Astrocyte (in vitro differentiated cells and primary cell): ENCODE measurements at regions not wholly inside any gene's neighbourhood (a gene's known extent, or its start where the extent isn't known, plus 50 kb on each side); places are given as distances from the start of the nearest gene placed in this dataset.

Source experiments
- DNase-seq: peaks from one replicate; pipeline ENCODE4 v3.0.0-alpha.2; 2010; ENCODE audit warnings: low read depth
- FAIRE-seq: peaks from 2 replicates; lab custom pipeline; 2011; peaks lifted over from hg19 to GRCh38; lab: Jason Lieb, UNC
- H2AFZ ChIP-seq: 2 replicates; pipeline ENCODE4 v1.6.0; 2012; ENCODE audit warnings: low read depth, low read length, inconsistent platforms
- H3K27ac ChIP-seq: 2 replicates; pipeline ENCODE4 v1.5.1; 2011; ENCODE audit warnings: low read depth, low read length, inconsistent platforms
- H3K27me3 ChIP-seq: 2 replicates; pipeline ENCODE4 v1.6.0; 2011; ENCODE audit warnings: low read length, inconsistent platforms; ENCODE audit not compliant: insufficient read depth
- H3K36me3 ChIP-seq: 2 replicates; pipeline ENCODE4 v1.5.1; 2011; ENCODE audit warnings: low read length, inconsistent platforms; ENCODE audit not compliant: insufficient read depth
- H3K4me1 ChIP-seq: 2 replicates; pipeline ENCODE4 v1.5.1; 2011; ENCODE audit warnings: low read length, inconsistent platforms; ENCODE audit not compliant: insufficient read depth
- H3K4me2 ChIP-seq: 2 replicates; pipeline ENCODE4 v1.6.0; 2012; ENCODE audit warnings: low read length, inconsistent platforms
- H3K4me3 ChIP-seq: 2 replicates; pipeline ENCODE4 v1.5.1; 2011; ENCODE audit warnings: low read depth, mild to moderate bottlenecking, low read length, inconsistent platforms; ENCODE audit not compliant: insufficient read depth
- H3K79me2 ChIP-seq: 2 replicates; pipeline ENCODE4 v1.6.0; 2012; ENCODE audit warnings: mild to moderate bottlenecking, low read length, inconsistent platforms; ENCODE audit not compliant: insufficient read depth
- H3K9ac ChIP-seq: 2 replicates; pipeline ENCODE4 v1.6.0; 2012; ENCODE audit warnings: mild to moderate bottlenecking, low read length, inconsistent platforms
- H3K9me3 ChIP-seq: 2 replicates; pipeline ENCODE4 v1.5.1; 2012; ENCODE audit warnings: low read depth, mild to moderate bottlenecking, low read length, inconsistent platforms; ENCODE audit not compliant: insufficient read depth
- H4K20me1 ChIP-seq: 2 replicates; pipeline ENCODE4 v1.6.0; 2012; ENCODE audit warnings: low read length, inconsistent platforms; ENCODE audit not compliant: insufficient read depth
- H3K27ac Mint-ChIP-seq: one replicate; pipeline ENCODE4 v1.8.0; 2021; ENCODE audit warnings: mild to moderate bottlenecking, mixed read lengths; ENCODE audit not compliant: unreplicated experiment
- H3K27me3 Mint-ChIP-seq: one replicate; pipeline ENCODE4 v1.8.0; 2021; ENCODE audit warnings: low read depth, mixed read lengths; ENCODE audit not compliant: unreplicated experiment
- H3K36me3 Mint-ChIP-seq: one replicate; pipeline ENCODE4 v1.8.0; 2021; ENCODE audit warnings: low read depth, mixed read lengths; ENCODE audit not compliant: unreplicated experiment
- H3K4me1 Mint-ChIP-seq: one replicate; pipeline ENCODE4 v1.8.0; 2021; ENCODE audit warnings: low read depth, mixed read lengths; ENCODE audit not compliant: unreplicated experiment
- H3K4me3 Mint-ChIP-seq: one replicate; pipeline ENCODE4 v1.8.0; 2021; ENCODE audit warnings: mild to moderate bottlenecking, moderate library complexity, mixed read lengths; ENCODE audit not compliant: unreplicated experiment
- H3K9me3 Mint-ChIP-seq: one replicate; pipeline ENCODE4 v1.8.0; 2021; ENCODE audit warnings: mild to moderate bottlenecking, mixed read lengths; ENCODE audit not compliant: unreplicated experiment
- EZH2 ChIP-seq: IDR thresholded peaks from 2 replicates; pipeline ENCODE4 v1.6.1; 2012; ENCODE audit warnings: mild to moderate bottlenecking, low read length, inconsistent platforms; ENCODE audit not compliant: insufficient read depth
- TF ChIP-seq, protein P1 (sequence below): IDR thresholded peaks from 2 replicates; pipeline ENCODE4 v1.5.1; 2011; ENCODE audit warnings: low read depth, mild to moderate bottlenecking, inconsistent platforms, low read length, moderate library complexity; ENCODE audit not compliant: insufficient read depth

DNA sequence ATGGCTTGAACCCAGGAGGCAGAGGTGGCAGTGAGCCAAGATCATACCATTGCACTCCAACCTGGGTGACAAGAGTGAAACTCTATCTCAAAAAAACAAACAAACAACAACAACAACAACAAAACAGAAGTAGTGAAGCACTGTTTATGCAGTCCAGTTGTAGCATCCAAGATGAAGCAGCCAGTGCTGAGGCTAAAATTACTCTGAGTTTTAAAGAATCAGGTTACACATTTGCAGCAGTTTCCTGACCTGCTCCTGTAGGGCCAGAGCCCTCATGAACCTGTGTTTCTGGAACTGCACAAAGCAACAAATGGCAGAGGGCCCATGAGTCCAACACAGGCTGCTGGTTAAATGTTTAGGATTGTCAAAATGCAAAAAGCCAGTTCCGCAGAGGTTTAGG is 499.5 kb upstream of the PSMD7 start:
- Mint-ChIP-seq H3K36me3 (no peaks in the 10 kb centered on the region), H3K4me3 (no peak overlapping the region), H3K27me3 (peaks cover 12% of the 10 kb centered on the region), H3K4me1 (peaks cover 4% of the 10 kb centered on the region), H3K9me3 (no peaks in the 10 kb centered on the region), H3K27ac (no peak overlapping the region)
- Histone ChIP-seq H3K36me3 (no peaks in the 10 kb centered on the region), H3K4me2 (no peak overlapping the region), H4K20me1 (no peaks in the 10 kb centered on the region), H3K4me3 (no peak overlapping the region), H3K79me2 (no peaks in the 10 kb centered on the region), H3K4me1 (no peaks in the 10 kb centered on the region), H3K27ac (no peak overlapping the region), H3K9me3 (no peaks in the 10 kb centered on the region), H3K9ac (no peak overlapping the region), H2AFZ (no peak overlapping the region), H3K27me3 (no peaks in the 10 kb centered on the region)
- FAIRE-seq: no peak
- no peak for DNase-seq
- no peak for TF ChIP-seq EZH2
- TF ChIP-seq, protein P1, sequence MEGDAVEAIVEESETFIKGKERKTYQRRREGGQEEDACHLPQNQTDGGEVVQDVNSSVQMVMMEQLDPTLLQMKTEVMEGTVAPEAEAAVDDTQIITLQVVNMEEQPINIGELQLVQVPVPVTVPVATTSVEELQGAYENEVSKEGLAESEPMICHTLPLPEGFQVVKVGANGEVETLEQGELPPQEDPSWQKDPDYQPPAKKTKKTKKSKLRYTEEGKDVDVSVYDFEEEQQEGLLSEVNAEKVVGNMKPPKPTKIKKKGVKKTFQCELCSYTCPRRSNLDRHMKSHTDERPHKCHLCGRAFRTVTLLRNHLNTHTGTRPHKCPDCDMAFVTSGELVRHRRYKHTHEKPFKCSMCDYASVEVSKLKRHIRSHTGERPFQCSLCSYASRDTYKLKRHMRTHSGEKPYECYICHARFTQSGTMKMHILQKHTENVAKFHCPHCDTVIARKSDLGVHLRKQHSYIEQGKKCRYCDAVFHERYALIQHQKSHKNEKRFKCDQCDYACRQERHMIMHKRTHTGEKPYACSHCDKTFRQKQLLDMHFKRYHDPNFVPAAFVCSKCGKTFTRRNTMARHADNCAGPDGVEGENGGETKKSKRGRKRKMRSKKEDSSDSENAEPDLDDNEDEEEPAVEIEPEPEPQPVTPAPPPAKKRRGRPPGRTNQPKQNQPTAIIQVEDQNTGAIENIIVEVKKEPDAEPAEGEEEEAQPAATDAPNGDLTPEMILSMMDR: no peak

DNA sequence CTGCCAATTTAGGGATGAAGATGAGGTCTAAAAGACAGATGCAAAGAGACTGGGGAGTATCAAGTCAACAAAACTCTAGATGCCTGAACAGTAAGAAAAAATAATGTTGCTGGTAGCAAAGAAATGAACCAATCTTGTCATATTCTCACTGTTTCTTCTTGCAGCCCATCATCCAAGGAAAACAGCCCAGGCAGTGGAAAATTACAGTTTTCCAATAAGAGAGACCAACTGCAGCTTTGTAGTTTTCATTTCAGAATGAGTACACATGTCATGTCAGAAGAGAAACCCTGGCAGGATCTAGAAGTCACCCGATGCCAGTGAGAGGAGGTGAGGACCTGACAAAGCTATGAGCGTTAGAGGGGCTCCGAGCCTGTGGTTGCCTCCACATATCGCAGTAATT is 500.4 kb upstream of the PSMD7 start:
- peaks cover 15% of the 10 kb centered on the region for H3K27me3 Mint-ChIP-seq
- Histone ChIP-seq H3K9me3 (no peaks in the 10 kb centered on the region), H3K9ac (no peak overlapping the region)

DNA sequence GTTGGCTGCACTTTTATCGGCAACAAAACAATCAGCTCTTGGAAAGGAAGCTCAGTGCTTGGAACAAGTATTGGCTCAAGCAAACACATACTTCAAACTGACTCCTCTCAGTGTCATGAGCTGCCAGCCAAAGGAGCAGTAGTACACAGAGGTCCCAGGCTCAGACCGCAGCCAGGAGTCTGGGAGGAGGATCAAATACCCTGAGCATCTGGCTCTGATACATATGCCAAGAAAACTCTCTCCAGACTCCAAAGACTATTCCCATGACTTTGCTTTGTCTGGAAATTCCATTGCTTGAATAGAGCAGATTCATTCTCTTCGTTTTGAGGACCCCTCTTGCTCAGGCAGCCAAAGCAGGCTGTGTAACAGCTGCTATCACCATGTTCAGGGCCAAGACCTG is 501.6 kb upstream of the PSMD7 start:
- H3K9me3 ChIP-seq: no peaks in the 10 kb centered on the region
- Mint-ChIP-seq H3K27ac (no peak overlapping the region), H3K36me3 (no peaks in the 10 kb centered on the region), H3K4me1 (peaks cover 4% of the 10 kb centered on the region), H3K9me3 (no peaks in the 10 kb centered on the region), H3K27me3 (peaks cover 15% of the 10 kb centered on the region), H3K4me3 (no peak overlapping the region)
- H3K4me3 ChIP-seq: no peak overlapping the region
- no peak overlapping the region for H3K27ac ChIP-seq
- H3K79me2 ChIP-seq: no peaks in the 10 kb centered on the region
- no peaks in the 10 kb centered on the region for H3K36me3 ChIP-seq
- FAIRE-seq: no peak
- no peak for DNase-seq
- H3K4me2 ChIP-seq: no peak overlapping the region
- H3K9ac ChIP-seq: no peak overlapping the region
- no peaks in the 10 kb centered on the region for H4K20me1 ChIP-seq
- H2AFZ ChIP-seq: no peak overlapping the region
- TF ChIP-seq EZH2: no peak
- TF ChIP-seq, protein P1: no peak
- no peaks in the 10 kb centered on the region for H3K4me1 ChIP-seq
- H3K27me3 ChIP-seq: no peaks in the 10 kb centered on the region

More for the DNA sequence above, 500.4 kb upstream of the PSMD7 start:
- Mint-ChIP-seq H3K4me3 (no peak overlapping the region), H3K4me1 (peaks cover 4% of the 10 kb centered on the region), H3K36me3 (no peaks in the 10 kb centered on the region), H3K27ac (no peak overlapping the region), H3K9me3 (no peaks in the 10 kb centered on the region)
- no peaks in the 10 kb centered on the region for H4K20me1 ChIP-seq
- DNase-seq (no peak), FAIRE-seq (no peak)
- no peaks in the 10 kb centered on the region for H3K79me2 ChIP-seq
- no peaks in the 10 kb centered on the region for H3K4me1 ChIP-seq
- H3K4me2 ChIP-seq: no peak overlapping the region
- H2AFZ ChIP-seq: no peak overlapping the region
- no peak overlapping the region for H3K4me3 ChIP-seq
- H3K27ac ChIP-seq: no peak overlapping the region
- H3K27me3 ChIP-seq: no peaks in the 10 kb centered on the region
- no peaks in the 10 kb centered on the region for H3K36me3 ChIP-seq
- TF ChIP-seq, protein P1: no peak
- no peak for TF ChIP-seq EZH2
